Coronary artery (tissue), 2 donors: ENCODE measurements at regions not wholly inside any gene's neighbourhood (a gene's known extent, or its start where the extent isn't known, plus 50 kb on each side); places are given as distances from the start of the nearest gene placed in this dataset.

ENCODE experiments used
- DNase-seq: peaks from one replicate; pipeline ENCODE4 v3.0.0-alpha.2; 2017; ENCODE audit warnings: low spot score
- H3K27ac ChIP-seq, 2 donors: fragments of 200-600 bp; sonication (generic); one replicate each; pipeline ENCODE4 v1.5.1; 2016 to 2019
- H3K4me3 ChIP-seq: fragments of 200-600 bp; sonication (generic); 2 replicates; pipeline ENCODE4 v1.5.1; 2016; ENCODE audit warnings: mild to moderate bottlenecking, moderate library complexity
- CTCF ChIP-seq: fragments of 200-600 bp; sonication (generic); IDR thresholded peaks from one replicate; pipeline ENCODE4 v1.5.1; 2019; ENCODE audit warnings: antibody characterized with exemption

GRCh38 chr1:90344963-90345730 lies 350.2 kb downstream of the ZNF326 start:
- TF ChIP-seq CTCF, result no peak
- Histone ChIP-seq H3K4me3 (no peak overlapping the region), H3K27ac (no peak overlapping the region)
- no peak for DNase-seq

- no peak for TF ChIP-seq CTCF
- no peak overlapping the region for H3K4me3 ChIP-seq
- DNase-seq, result no peak
- H3K27ac ChIP-seq, result no peak overlapping the region
Measured at GRCh38 chr1:90341516-90341915, 346.6 kb downstream of the ZNF326 start.

GRCh38 chr1:90340606-90341005 lies 345.7 kb downstream of the ZNF326 start:
- Histone ChIP-seq H3K27ac (no peak overlapping the region), H3K4me3 (no peak overlapping the region)
- TF ChIP-seq CTCF, result no peak
- DNase-seq, result no peak

- H3K4me3 ChIP-seq, result no peak overlapping the region
- no peak for DNase-seq
- no peak overlapping the region for H3K27ac ChIP-seq
- TF ChIP-seq CTCF, result no peak
Measured at GRCh38 chr1:90339811-90340210, 344.9 kb downstream of the ZNF326 start.

GRCh38 chr1:90336552-90337324 lies 341.8 kb downstream of the ZNF326 start:
- Histone ChIP-seq H3K27ac (no peak overlapping the region), H3K4me3 (no peak overlapping the region)
- DNase-seq, result no peak
- no peak for TF ChIP-seq CTCF

GRCh38 chr1:90335558-90335957 lies 340.6 kb downstream of the ZNF326 start:
- H3K4me3 ChIP-seq, result no peak overlapping the region
- no peak overlapping the region for H3K27ac ChIP-seq
- TF ChIP-seq CTCF, result no peak
- no peak for DNase-seq

GRCh38 chr1:90334137-90334536 lies 339.2 kb downstream of the ZNF326 start:
- no peak for DNase-seq
- no peak overlapping the region for H3K27ac ChIP-seq
- no peak overlapping the region for H3K4me3 ChIP-seq
- TF ChIP-seq CTCF, result no peak
